Subcutaneous abdominal adipose tissue (tissue), 5 donors: ENCODE measurements at regions not wholly inside any gene's neighbourhood (a gene's known extent, or its start where the extent isn't known, plus 50 kb on each side); places are given as distances from the start of the nearest gene placed in this dataset.

ENCODE experiments used
- H3K27ac ChIP-seq: one replicate; pipeline ENCODE4 v1.7.0; 2013; ENCODE audit warnings: low read depth, mild to moderate bottlenecking, inconsistent platforms, low read length, moderate library complexity
- H3K27me3 ChIP-seq, 5 donors: one replicate each; pipeline ENCODE4 v1.7.0; 2013; ENCODE audit warnings: low read length in 5 of 5, inconsistent platforms in 1 of 5; ENCODE audit not compliant: control insufficient read depth in 5 of 5, insufficient read depth in 4 of 5
- H3K36me3 ChIP-seq, 5 donors: one replicate each; pipeline ENCODE4 v1.7.0; 2013; ENCODE audit warnings: low read length in 5 of 5; ENCODE audit not compliant: control insufficient read depth in 5 of 5, insufficient read depth in 5 of 5
- H3K4me1 ChIP-seq, 5 donors: one replicate each; pipeline ENCODE4 v1.7.0; 2013; ENCODE audit warnings: low read length in 5 of 5, mild to moderate bottlenecking in 3 of 5, moderate library complexity in 1 of 5; ENCODE audit not compliant: control insufficient read depth in 5 of 5, insufficient read depth in 5 of 5
- H3K4me3 ChIP-seq, 5 donors: one replicate each; pipeline ENCODE4 v1.7.0; 2013; ENCODE audit warnings: low read length in 5 of 5, low read depth in 1 of 5
- H3K9ac ChIP-seq, 5 donors: one replicate each; pipeline ENCODE4 v1.7.0; 2013; ENCODE audit warnings: low read length in 5 of 5, mild to moderate bottlenecking in 4 of 5, moderate library complexity in 3 of 5
- H3K9me3 ChIP-seq, 5 donors: one replicate each; pipeline ENCODE4 v1.7.0; 2013; ENCODE audit warnings: low read length in 5 of 5; ENCODE audit not compliant: control insufficient read depth in 5 of 5
- donor health status: healthy.
- donor health status: healthy.
- donor health status: healthy.
- donor health status: healthy.
- donor health status: healthy.

DNA sequence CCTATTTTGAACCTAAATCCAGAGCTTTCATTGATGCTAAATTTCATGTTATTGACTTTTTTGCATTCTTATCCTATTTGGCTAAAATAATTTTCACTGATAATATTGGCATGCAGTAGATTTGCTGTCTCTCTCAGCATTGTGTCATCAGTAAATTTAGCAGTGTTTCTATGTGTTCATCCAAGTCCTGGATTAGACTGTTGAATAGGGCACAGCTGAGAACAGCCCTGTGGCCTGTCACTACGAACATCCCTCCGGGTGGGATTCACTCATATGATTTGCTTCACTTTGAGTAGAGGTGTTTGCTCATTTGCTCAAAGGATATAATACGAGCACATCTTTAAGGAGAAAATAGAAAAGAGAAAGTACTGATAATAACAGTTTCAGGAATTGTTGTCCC is 101.5 kb downstream of the HSPH1 start:
- Histone ChIP-seq H3K4me1 (peaks cover 0 to 9% (median 0%) of the 10 kb centered on the region in 5 donors), H3K4me3 (no peak overlapping the region)

DNA sequence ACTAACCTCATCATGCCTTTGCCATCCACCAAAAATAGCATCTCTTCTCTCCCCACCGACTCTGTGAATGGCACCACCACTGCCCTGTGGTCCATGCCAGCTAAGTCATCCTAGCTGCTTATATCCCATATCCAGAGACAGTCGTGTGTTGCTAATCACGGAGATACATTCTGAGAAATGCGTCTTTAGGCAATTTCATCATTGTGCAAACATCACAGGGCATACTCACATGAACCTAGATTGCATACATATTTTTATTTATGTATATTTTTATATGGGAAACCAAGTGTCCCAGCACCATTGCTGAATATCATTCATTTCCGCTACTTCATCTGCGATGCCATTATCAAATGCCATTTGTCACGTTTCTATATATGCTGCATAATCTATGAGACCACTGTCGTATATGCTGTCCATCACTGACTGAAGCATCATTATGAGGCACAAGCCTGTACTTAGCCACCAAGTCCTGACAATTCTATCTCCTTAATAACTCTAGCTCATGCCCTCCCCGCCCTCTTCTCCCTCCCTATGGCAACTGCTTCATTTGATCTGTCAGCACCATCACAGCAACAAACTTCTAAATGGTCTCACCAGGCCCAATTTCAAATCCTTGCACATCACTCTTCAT is 104.2 kb downstream of the HSPH1 start:
- no peaks in the 10 kb centered on the region for H3K36me3 ChIP-seq
- H3K4me1 ChIP-seq = peaks cover 0 to 9% (median 0%) of the 10 kb centered on the region in 5 donors
- H3K9ac ChIP-seq = no peak overlapping the region
- H3K27me3 ChIP-seq = peaks cover 4 to 25% (median 10%) of the 10 kb centered on the region in 5 donors
- H3K4me3 ChIP-seq = no peak overlapping the region
- no peaks in the 10 kb centered on the region for H3K9me3 ChIP-seq
- H3K27ac ChIP-seq = no peak overlapping the region

More for the DNA sequence above, 101.5 kb downstream of the HSPH1 start:
- H3K36me3 ChIP-seq = no peaks in the 10 kb centered on the region
- no peak overlapping the region for H3K27ac ChIP-seq
- H3K27me3 ChIP-seq = peaks cover 0 to 7% (median 4%) of the 10 kb centered on the region in 5 donors
- peaks cover 0 to 4% (median 0%) of the 10 kb centered on the region in 5 donors for H3K9me3 ChIP-seq
- H3K9ac ChIP-seq = no peak overlapping the region

GRCh38 chr13:31056644-31057271 is 104.9 kb downstream of the HSPH1 start:
- Histone ChIP-seq H3K27me3 (peaks cover 4 to 27% (median 10%) of the 10 kb centered on the region in 5 donors), H3K36me3 (no peaks in the 10 kb centered on the region), H3K27ac (no peak overlapping the region), H3K9ac (no peak overlapping the region), H3K9me3 (no peaks in the 10 kb centered on the region), H3K4me3 (peak overlapping the region in 1 of 5 donors; percentile 13), H3K4me1 (peaks cover 0 to 9% (median 0%) of the 10 kb centered on the region in 5 donors)

- Histone ChIP-seq H3K27me3 (peaks cover 4 to 27% (median 10%) of the 10 kb centered on the region in 5 donors), H3K27ac (no peak overlapping the region), H3K9ac (no peak overlapping the region), H3K4me1 (peaks cover 0 to 12% (median 2%) of the 10 kb centered on the region in 5 donors), H3K4me3 (no peak overlapping the region), H3K36me3 (no peaks in the 10 kb centered on the region), H3K9me3 (no peaks in the 10 kb centered on the region)
Observed at GRCh38 chr13:31055589-31055988, 106.1 kb downstream of the HSPH1 start.

DNA sequence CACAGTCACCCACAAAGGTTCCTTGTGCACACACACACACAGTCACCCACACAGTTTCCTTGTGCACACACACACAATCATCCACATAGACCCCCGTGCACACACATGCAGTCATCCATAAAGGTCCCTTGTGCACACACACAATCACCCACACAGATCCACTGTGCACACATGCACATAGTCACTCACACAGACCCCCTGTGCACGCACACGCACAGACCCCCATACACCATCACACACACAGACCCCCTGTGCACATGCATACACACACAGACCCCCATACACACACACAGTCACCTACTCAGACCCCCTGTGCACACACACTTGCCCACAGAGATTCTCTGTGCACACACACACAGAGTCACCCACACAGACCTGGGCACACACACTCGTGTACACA is 107.1 kb downstream of the HSPH1 start:
- no peaks in the 10 kb centered on the region for H3K9me3 ChIP-seq
- H3K27ac ChIP-seq = no peak overlapping the region
- H3K36me3 ChIP-seq = no peaks in the 10 kb centered on the region
- H3K4me1 ChIP-seq = peaks cover 0 to 14% (median 12%) of the 10 kb centered on the region in 5 donors
- no peak overlapping the region for H3K4me3 ChIP-seq
- no peak overlapping the region for H3K9ac ChIP-seq
- H3K27me3 ChIP-seq = peaks cover 4 to 27% (median 10%) of the 10 kb centered on the region in 5 donors

DNA sequence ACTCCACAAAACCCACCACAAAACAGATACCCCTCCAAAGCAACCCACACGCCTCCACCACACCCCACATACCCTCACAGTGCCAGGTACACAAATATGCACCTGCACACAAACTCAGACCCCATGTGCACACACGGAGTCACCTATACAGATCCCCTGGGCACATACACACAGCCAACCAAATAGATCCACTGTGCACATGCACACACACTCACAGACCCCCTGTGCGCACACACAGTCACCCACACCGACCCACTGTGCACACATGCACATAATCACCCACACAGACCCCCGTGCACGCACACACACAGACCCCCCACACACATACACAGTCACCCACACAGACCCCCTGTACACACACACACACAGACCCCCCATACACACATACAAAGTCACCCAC is 107.8 kb downstream of the HSPH1 start:
- Histone ChIP-seq H3K9ac (no peak overlapping the region), H3K36me3 (no peaks in the 10 kb centered on the region), H3K4me3 (no peak overlapping the region), H3K27ac (no peak overlapping the region), H3K9me3 (no peaks in the 10 kb centered on the region), H3K4me1 (peaks cover 0 to 21% (median 17%) of the 10 kb centered on the region in 5 donors), H3K27me3 (peaks cover 4 to 27% (median 10%) of the 10 kb centered on the region in 5 donors)

DNA sequence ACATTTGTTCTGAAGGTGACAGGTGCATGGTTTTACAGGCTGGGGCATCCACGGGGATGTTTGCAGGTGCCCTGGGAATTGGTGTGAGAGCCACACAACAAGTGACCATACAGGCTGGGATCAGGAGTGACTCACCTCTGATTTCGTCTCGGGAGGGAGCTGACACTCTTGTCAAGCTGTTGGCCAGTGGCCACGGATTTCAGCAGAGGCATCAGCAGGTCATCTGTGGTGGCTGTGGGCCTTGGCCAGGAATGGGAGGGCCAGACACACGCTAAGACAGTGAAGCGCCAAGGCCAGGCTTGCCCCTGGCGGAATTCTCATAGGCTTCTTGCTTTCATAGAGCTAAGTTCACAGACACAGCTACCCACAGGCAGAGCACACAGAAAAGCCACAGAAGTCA is 108.6 kb downstream of the HSPH1 start:
- Histone ChIP-seq H3K27me3 (peaks cover 4 to 27% (median 10%) of the 10 kb centered on the region in 5 donors), H3K4me1 (peaks cover 0 to 22% (median 17%) of the 10 kb centered on the region in 5 donors)

GRCh38 chr13:31052478-31052877 is 109.2 kb downstream of the HSPH1 start:
- H3K36me3 ChIP-seq = no peaks in the 10 kb centered on the region
- peaks cover 0 to 22% (median 17%) of the 10 kb centered on the region in 5 donors for H3K4me1 ChIP-seq
- no peak overlapping the region for H3K4me3 ChIP-seq
- H3K27ac ChIP-seq = no peak overlapping the region
- peaks cover 4 to 27% (median 10%) of the 10 kb centered on the region in 5 donors for H3K27me3 ChIP-seq
- H3K9ac ChIP-seq = no peak overlapping the region
- no peaks in the 10 kb centered on the region for H3K9me3 ChIP-seq

More for the DNA sequence above, 108.6 kb downstream of the HSPH1 start:
- Histone ChIP-seq H3K9ac (no peak overlapping the region), H3K27ac (no peak overlapping the region), H3K36me3 (no peaks in the 10 kb centered on the region), H3K4me3 (no peak overlapping the region), H3K9me3 (no peaks in the 10 kb centered on the region)

DNA sequence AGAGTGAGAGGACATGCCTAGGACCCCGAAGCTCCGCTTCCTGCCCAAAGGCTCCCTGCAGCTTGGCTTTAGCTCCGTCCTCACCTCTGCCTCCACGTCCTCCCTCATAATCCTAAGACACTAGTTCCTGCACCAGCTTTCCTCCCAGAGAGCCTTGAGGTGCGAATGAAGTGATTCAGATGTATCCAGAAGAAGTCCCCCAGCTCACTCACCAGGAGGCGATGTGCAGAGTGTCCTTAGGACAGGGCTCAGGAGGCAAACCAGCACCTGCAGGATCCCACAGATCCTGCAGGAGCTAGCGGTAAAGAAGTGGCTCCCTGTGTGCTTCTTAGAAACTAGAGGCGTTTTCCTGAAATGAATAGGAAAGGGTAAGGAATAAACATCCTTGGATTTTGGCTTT is 109.7 kb downstream of the HSPH1 start:
- Histone ChIP-seq H3K27ac (no peak overlapping the region), H3K9me3 (no peaks in the 10 kb centered on the region), H3K4me3 (no peak overlapping the region), H3K4me1 (peaks cover 0 to 22% (median 17%) of the 10 kb centered on the region in 5 donors), H3K36me3 (no peaks in the 10 kb centered on the region), H3K27me3 (peaks cover 4 to 27% (median 10%) of the 10 kb centered on the region in 5 donors), H3K9ac (no peak overlapping the region)
